NCI-H2171 treated with DMSO at 0.1 percent for 48 hours (cell line): ENCODE measurements at regions not wholly inside any gene's neighbourhood (a gene's known extent, or its start where the extent isn't known, plus 50 kb on each side); places are given as distances from the start of the nearest gene placed in this dataset.
"Not testable (repeated sequence)": the region's sequence is repeated elsewhere in the genome, so short reads cannot be mapped to it uniquely, and the experiment has no call there.

Source experiments
- DNase-seq: peaks from one replicate; lab custom pipeline; 2025; lab: John Stamatoyannopoulos, UW

- DNase-seq: no peak
Observed at GRCh38 chr5:1960595-1961303, 78.0 kb upstream of the IRX4 start.

DNA sequence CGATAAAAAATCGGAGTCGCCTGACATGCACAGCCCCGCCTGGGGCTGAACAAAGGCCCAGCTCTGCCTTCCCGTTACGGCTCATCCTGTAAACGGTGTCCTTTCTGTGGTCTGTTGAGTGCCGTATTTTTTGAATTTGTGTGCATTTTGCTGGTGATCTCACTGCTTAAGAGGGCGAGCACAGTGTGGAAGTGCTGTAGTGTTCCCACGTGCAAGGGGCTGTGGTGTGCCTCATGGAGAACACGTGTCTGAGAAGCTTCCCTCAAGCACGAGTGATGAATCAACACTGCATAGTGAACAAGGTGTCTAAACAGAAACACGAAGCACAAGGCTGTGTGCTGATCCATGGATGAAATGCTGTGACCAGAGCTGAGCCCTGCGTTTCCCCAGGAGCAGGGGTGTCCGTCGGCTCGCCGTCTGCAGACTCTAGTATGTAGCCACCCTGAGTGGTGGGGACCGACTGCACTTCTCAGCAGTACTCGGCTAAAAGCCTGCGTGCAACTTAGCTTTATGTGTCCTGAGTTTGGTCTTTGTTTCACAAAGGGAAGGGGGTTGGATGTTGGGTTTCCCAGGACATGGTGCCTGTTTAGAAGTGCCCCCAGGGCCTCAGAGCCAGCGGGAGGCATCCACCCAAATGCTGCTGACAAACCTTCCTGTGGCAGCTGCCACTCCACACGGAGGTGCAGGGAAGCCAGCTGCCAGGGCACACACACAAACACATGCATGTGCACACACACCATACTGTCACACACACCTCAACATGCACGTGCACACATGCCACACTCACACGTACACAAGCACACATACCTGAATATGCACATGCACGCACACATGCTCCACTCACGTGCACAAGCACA lies 77.2 kb upstream of the IRX4 start:
- no peak for DNase-seq

- no peak for DNase-seq
Observed at GRCh38 chr5:1959231-1959630, 76.5 kb upstream of the IRX4 start.

DNA sequence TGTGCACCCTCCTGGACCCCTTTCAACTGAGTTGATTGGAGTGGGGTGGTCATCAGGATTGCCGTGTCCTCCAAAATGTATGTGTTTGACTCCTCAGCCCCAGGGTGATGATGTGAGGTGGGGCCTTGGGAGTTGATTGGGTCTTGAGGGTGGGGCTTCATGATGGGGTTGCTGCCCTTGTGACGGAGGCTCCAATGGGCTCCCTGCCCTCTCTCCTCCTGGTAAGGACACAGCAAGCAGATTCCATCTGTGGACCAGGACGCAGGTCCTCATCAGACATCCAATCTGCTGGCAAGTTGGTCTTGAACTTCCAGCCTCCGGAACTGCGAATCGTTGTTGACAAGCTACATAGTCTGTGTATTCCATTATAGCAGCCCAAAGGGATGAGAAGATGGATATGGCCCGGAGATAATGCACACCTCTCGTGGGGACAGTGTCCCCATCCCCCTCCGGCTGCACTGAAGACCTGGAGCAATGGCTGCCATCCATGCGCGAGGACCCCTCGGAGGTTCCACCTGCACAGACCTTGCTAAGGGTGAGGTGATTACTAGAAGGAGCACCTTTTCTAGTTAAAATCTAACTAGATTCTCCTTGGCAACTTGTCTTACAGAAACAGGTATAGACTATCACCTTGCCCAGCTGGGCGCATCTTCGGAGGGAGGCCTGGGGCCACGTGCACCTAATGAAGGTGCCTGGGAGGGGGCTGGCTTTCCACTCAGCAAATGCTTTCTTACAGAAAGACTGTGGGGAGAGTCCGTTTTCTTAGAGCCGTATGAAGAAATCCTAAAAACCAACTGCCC lies 75.7 kb upstream of the IRX4 start:
- DNase-seq: no peak

- no peak for DNase-seq
Observed at GRCh38 chr5:1955586-1955985, 72.9 kb upstream of the IRX4 start.

- not testable (repeated sequence) for DNase-seq
Observed at GRCh38 chr5:1953710-1954109, 71.0 kb upstream of the IRX4 start.

GRCh38 chr5:1952444-1953099 lies 69.8 kb upstream of the IRX4 start:
- no peak for DNase-seq

DNA sequence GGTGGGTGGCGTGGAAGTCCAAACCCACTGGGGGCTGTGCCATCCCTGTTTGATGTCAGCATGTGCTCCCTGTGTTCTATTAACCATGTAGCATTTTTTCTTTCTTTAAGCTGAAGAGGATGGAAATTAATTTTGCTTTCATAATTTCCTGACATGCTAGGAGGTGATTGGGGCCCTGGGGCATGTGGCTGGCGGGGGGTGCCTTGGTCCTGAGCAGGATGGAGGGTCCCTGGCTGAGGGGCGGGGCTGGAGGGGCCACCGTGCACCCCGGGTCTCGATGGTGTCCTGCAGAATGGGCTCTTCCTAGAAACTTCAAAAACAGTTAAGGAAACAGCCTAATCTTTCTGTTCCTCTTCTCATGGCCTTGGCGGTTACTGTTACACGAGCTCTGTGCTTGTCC lies 69.3 kb upstream of the IRX4 start:
- no peak for DNase-seq

DNA sequence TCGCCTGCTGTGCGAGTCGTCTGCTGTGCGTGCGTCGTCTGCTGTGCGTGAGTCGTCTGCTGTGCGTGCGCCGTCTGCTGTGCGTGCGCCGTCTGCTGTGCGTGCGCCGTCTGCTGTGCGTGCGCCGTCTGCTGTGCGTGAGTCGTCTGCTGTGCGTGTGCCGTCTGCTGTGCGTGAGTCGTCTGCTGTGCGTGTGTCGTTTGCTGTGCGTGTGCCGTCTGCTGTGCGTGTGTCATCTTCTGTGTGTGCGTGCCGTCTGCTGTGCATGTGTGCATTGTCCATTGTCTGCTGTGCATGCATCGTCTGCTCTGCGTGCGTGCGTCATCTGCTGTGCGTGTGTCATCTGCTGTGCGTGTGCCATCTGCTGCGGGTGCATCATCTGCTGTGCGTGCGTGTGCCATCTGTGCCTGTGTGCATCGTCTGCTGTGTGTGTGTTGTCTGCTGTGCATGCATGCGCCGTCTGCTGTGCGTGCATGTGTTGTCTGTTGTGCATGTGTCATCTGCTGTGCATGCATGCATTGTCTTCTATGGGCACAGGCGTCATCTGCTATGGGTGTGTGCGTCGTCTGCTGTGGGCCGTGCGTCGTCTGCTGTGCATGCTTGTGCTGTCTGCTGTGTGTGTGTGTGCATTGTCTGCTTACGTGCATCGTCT lies 68.6 kb upstream of the IRX4 start:
- DNase-seq: peak; percentile 52

DNA sequence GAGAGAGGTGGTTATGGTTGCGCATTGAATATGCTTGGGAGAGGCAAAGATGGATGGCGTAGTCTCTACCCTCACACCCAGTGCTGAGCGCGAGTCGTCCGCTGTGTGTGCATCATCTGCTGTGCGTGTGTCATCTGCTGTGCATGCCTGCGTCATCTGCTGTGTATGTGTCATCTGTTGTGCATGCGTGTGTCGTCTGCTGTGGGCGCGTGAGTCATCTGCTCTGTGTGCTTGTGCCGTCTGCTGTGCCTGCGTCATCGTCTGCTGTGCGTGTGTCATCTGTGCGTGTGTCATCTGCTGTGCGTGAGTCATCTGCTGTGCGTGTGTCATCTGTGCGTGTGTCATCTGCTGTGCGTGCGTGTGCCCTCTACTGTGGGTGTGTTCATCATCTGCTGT lies 68.0 kb upstream of the IRX4 start:
- DNase-seq: no peak

GRCh38 chr5:1950096-1950707 lies 67.5 kb upstream of the IRX4 start:
- DNase-seq: no peak

DNA sequence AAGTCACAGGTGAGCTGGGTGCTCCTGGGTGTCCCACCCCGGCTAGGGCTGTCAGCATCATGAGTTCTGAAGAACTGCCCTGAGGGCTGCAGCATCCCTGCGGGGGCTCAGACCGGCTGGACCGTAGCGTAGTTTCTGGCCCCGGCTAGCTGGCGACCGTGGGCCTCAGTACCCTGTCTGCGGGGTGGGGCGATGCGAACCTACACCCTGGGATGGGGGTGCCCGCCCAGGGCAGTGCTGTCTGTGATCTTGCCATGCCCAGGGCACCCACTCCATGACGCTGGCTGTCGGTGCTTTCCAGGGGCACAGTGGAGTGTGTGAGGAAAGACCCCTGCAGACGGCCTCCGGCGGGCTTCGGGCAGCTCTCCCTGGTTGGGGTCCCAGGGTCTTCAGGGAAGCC lies 66.5 kb upstream of the IRX4 start:
- no peak for DNase-seq

- no peak for DNase-seq
Observed at GRCh38 chr5:1948663-1949191, 66.0 kb upstream of the IRX4 start.

DNA sequence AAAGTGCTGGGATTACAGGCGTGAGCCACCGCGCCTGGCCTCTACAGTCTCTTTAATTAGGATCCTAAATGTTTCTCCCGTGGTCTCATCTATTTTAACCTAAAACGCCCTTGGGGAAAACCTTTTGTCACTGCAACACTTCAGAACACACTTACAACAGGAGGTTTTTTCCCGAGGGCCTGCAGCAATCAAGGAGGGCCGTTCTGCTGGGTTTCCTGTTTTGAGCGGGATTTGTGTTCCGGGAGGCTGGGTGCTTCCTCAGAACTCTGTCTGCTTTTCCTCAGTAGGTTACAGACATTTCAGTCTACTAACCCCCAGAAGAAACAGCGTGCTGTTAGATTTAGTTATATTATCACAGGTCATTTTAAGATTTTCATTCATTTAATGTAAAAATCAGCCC lies 65.4 kb upstream of the IRX4 start:
- DNase-seq: peak; percentile 31

DNA sequence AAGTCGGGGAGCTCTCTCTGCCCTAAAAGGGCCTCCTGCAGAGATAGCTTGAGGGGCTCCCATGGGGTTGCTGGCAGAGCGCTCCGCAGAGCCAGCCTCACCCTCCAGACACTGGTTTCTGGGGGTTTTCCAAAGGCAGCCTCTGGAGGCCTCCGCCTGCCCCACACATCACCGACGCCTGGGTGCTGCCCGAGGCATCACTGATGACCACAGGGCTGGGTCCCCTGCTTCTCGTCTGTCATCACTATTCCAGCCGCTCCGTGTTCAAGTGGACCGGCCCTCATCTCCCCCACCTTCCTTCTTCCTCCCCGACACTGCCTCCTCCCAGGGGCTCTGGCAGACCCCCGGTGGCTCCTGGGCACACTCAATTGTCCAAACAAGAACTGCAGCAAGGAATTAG lies 64.1 kb upstream of the IRX4 start:
- no peak for DNase-seq

- no peak for DNase-seq
Observed at GRCh38 chr5:1946122-1946677, 63.5 kb upstream of the IRX4 start.

GRCh38 chr5:1945606-1946005 lies 62.9 kb upstream of the IRX4 start:
- DNase-seq: no peak

GRCh38 chr5:1944408-1944807 lies 61.7 kb upstream of the IRX4 start:
- DNase-seq: no peak

GRCh38 chr5:1943481-1943880 lies 60.8 kb upstream of the IRX4 start:
- DNase-seq: no peak

DNA sequence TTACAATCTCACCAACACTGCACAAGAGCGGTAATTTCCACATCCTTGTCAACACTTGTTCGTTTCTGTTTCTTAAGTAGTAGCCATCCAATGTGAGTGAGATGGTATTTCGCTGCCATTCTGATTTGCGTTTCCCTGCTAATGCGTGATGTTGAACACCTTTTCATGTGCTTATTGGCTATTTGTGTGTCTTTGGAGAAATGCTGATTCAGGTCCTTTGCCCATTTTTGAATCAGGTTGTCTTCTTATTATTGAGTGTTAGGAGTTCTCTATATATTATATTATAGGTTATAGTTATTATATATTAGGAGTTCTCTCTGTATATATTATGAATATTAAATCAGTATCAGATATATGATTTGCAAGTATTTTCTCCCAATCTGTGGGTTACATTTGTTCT lies 59.9 kb upstream of the IRX4 start:
- DNase-seq: no peak

- DNase-seq: no peak
Observed at GRCh38 chr5:1942158-1942557, 59.4 kb upstream of the IRX4 start.
